Neural progenitor cell (in vitro differentiated cells): ENCODE measurements at regions not wholly inside any gene's neighbourhood (a gene's known extent, or its start where the extent isn't known, plus 50 kb on each side); places are given as distances from the start of the nearest gene placed in this dataset.

Experiments
- DNase-seq: peaks from one replicate; pipeline ENCODE4 v3.0.0-alpha.2; 2016; ENCODE audit warnings: low spot score
- H2AFZ ChIP-seq: fragments of 200-600 bp; sonication (generic); replicated peaks from 2 replicates; pipeline ENCODE4 v1.6.1; 2016; ENCODE audit warnings: antibody characterized with exemption
- H3F3A ChIP-seq: fragments of 200-600 bp; sonication (generic); 2 replicates; pipeline ENCODE4 v1.6.1; 2016; ENCODE audit warnings: antibody characterized with exemption, low read depth
- H3K27ac ChIP-seq: fragments of 200-600 bp; sonication (generic); 2 replicates; pipeline ENCODE4 v1.5.1; 2016; ENCODE audit warnings: mild to moderate bottlenecking
- H3K27me3 ChIP-seq: fragments of 200-600 bp; sonication (generic); 2 replicates; pipeline ENCODE4 v1.6.1; 2016; ENCODE audit warnings: mild to moderate bottlenecking, moderate library complexity
- H3K36me3 ChIP-seq: fragments of 200-600 bp; sonication (generic); 2 replicates; pipeline ENCODE4 v1.5.1; 2016
- H3K4me1 ChIP-seq: fragments of 200-600 bp; sonication (generic); 2 replicates; pipeline ENCODE4 v1.6.1; 2016; ENCODE audit warnings: mixed run types
- H3K4me2 ChIP-seq: fragments of 200-600 bp; sonication (generic); 2 replicates; pipeline ENCODE4 v1.6.1; 2016
- H3K4me3 ChIP-seq: fragments of 200-600 bp; sonication (generic); 2 replicates; pipeline ENCODE4 v1.5.1; 2016
- H3K79me2 ChIP-seq: fragments of 200-600 bp; sonication (generic); 2 replicates; pipeline ENCODE4 v1.6.1; 2016; ENCODE audit warnings: low read depth
- H3K9ac ChIP-seq: fragments of 200-600 bp; sonication (generic); 2 replicates; pipeline ENCODE4 v1.6.1; 2016
- H3K9me3 ChIP-seq: fragments of 200-600 bp; sonication (generic); 2 replicates; pipeline ENCODE4 v1.5.1; 2016; ENCODE audit warnings: low read depth
- H4K20me1 ChIP-seq: fragments of 200-600 bp; sonication (generic); 2 replicates; pipeline ENCODE4 v1.6.1; 2016; ENCODE audit warnings: low read depth
- H3K27ac Mint-ChIP-seq: 3 replicates; pipeline ENCODE4 v1.8.0; 2021; ENCODE audit warnings: mixed read lengths
- H3K27me3 Mint-ChIP-seq: 2 replicates; pipeline ENCODE4 v1.8.0; 2022; ENCODE audit warnings: low read depth, mild to moderate bottlenecking, inconsistent platforms, moderate library complexity, mixed read lengths; ENCODE audit not compliant: insufficient read depth
- H3K36me3 Mint-ChIP-seq: 3 replicates; pipeline ENCODE4 v1.8.0; 2021; ENCODE audit warnings: mixed read lengths
- H3K4me1 Mint-ChIP-seq: 3 replicates; pipeline ENCODE4 v1.8.0; 2021; ENCODE audit warnings: mixed read lengths
- H3K4me3 Mint-ChIP-seq: 3 replicates; pipeline ENCODE4 v1.8.0; 2021; ENCODE audit warnings: mild to moderate bottlenecking, moderate library complexity, mixed read lengths
- H3K9me3 Mint-ChIP-seq: 3 replicates; pipeline ENCODE4 v1.8.0; 2020; ENCODE audit warnings: mixed read lengths
- EZH2 ChIP-seq: fragments of 200-600 bp; sonication (generic); IDR thresholded peaks from 2 replicates; pipeline ENCODE4 v1.6.1; 2017; ENCODE audit warnings: antibody characterized with exemption, mild to moderate bottlenecking, moderate library complexity
- EZH2phosphoT487 ChIP-seq: fragments of 200-600 bp; sonication (generic); IDR thresholded peaks from 2 replicates; pipeline ENCODE4 v1.6.1; 2017; ENCODE audit warnings: antibody characterized with exemption
- TF ChIP-seq, protein P1 (sequence below): fragments of 200-600 bp; sonication (generic); IDR thresholded peaks from 2 replicates; pipeline ENCODE4 v1.5.1; 2017; ENCODE audit warnings: antibody characterized with exemption, mild to moderate bottlenecking

DNA sequence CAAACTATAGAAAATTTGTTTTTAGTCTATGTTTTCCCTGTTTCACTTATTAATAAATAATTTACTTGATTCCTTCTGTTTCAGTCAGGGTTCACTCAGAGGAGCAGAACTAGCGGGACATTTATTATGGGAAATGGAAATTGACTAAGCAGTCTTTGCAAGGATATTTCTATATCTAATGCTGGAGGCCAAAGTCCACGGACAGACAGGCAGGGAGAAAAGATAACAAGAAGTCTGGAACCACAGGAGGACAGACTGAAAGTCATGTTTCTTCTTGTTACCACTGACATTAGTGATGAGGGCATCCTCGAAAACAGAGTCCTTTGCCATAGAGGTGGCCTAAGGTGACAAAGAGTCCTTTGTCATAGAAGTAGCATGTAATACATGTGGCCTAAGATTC, 744.5 kb upstream of the TMPRSS15 start:
- Mint-ChIP-seq H3K4me1 (no peaks in the 10 kb centered on the region), H3K27me3 (no peaks in the 10 kb centered on the region), H3K9me3 (peaks cover 11% of the 10 kb centered on the region), H3K27ac (no peak overlapping the region), H3K36me3 (no peaks in the 10 kb centered on the region), H3K4me3 (no peak overlapping the region)
- Histone ChIP-seq H3K9ac (no peak overlapping the region), H2AFZ (no peak overlapping the region), H3K4me2 (no peak overlapping the region), H3K36me3 (no peaks in the 10 kb centered on the region), H3K4me1 (no peaks in the 10 kb centered on the region), H3K4me3 (no peak overlapping the region), H3K27ac (no peak overlapping the region), H3K27me3 (no peaks in the 10 kb centered on the region), H4K20me1 (no peaks in the 10 kb centered on the region), H3K9me3 (no peaks in the 10 kb centered on the region), H3F3A (no peaks in the 10 kb centered on the region), H3K79me2 (no peaks in the 10 kb centered on the region)
- TF ChIP-seq EZH2phosphoT487 (no peak), EZH2 (no peak)
- TF ChIP-seq, protein P1, sequence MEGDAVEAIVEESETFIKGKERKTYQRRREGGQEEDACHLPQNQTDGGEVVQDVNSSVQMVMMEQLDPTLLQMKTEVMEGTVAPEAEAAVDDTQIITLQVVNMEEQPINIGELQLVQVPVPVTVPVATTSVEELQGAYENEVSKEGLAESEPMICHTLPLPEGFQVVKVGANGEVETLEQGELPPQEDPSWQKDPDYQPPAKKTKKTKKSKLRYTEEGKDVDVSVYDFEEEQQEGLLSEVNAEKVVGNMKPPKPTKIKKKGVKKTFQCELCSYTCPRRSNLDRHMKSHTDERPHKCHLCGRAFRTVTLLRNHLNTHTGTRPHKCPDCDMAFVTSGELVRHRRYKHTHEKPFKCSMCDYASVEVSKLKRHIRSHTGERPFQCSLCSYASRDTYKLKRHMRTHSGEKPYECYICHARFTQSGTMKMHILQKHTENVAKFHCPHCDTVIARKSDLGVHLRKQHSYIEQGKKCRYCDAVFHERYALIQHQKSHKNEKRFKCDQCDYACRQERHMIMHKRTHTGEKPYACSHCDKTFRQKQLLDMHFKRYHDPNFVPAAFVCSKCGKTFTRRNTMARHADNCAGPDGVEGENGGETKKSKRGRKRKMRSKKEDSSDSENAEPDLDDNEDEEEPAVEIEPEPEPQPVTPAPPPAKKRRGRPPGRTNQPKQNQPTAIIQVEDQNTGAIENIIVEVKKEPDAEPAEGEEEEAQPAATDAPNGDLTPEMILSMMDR: no peak
- no peak for DNase-seq

DNA sequence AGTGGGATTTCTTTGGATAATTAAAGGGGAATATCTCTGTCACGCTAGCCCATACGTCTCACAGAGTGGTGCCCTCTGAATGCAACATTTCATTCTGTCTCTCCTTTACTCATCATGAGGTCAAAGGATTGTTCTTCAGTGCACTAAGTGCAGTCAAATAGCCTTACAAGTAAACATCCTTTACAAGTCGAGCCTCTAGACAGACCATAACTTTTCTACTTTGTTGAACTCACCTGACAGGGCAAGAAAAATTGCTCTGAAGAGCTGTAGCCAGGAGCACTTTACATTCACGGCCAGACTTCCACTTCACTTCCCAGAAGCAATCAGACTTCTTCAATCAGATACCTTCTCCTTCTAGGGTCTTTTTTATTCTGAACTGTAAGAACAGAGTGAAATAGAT, 768.0 kb upstream of the TMPRSS15 start:
- Mint-ChIP-seq H3K36me3 (no peaks in the 10 kb centered on the region), H3K9me3 (no peaks in the 10 kb centered on the region), H3K27me3 (no peaks in the 10 kb centered on the region), H3K4me3 (no peak overlapping the region), H3K27ac (no peak overlapping the region), H3K4me1 (peaks cover 2% of the 10 kb centered on the region)
- no peak for DNase-seq
- peaks cover 1% of the 10 kb centered on the region for H3K4me1 ChIP-seq
- no peak overlapping the region for H3K9ac ChIP-seq
- H3K79me2 ChIP-seq: no peaks in the 10 kb centered on the region
- H4K20me1 ChIP-seq: no peaks in the 10 kb centered on the region
- TF ChIP-seq, protein P1: no peak
- TF ChIP-seq EZH2: no peak
- TF ChIP-seq EZH2phosphoT487: no peak
- no peak overlapping the region for H2AFZ ChIP-seq
- no peak overlapping the region for H3K4me2 ChIP-seq
- no peaks in the 10 kb centered on the region for H3F3A ChIP-seq
- no peak overlapping the region for H3K27ac ChIP-seq
- H3K9me3 ChIP-seq: no peaks in the 10 kb centered on the region
- H3K4me3 ChIP-seq: no peak overlapping the region
- no peaks in the 10 kb centered on the region for H3K27me3 ChIP-seq
- no peaks in the 10 kb centered on the region for H3K36me3 ChIP-seq

DNA sequence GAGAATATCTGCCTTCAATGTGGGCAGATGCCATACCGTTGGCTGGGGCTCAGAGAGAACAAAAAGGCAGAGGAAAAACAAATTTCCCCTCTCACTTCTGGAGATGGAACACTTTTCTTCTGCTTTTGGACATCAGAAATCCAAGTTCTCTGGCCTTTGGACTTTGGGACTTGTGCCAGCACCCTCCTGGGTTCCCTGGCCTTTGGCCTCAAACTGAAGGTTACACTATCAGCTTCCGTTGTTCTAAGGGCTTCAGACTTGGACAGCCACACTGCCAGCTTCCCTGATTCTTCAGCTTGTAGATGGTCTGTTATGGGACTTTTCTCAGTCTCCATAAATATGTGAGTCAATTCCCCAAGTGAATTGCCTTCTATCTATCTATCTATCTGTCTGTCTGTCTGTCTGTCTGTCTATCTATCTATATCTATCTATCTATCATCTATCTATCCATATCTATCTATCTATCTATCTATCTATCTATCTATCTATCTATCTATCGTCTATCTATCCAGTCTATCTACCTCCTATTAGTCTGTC, 778.1 kb upstream of the TMPRSS15 start:
- H3K36me3 Mint-ChIP-seq: no peaks in the 10 kb centered on the region
- H3K4me1 Mint-ChIP-seq: no peaks in the 10 kb centered on the region
- H3K27ac Mint-ChIP-seq: no peak overlapping the region

More for the DNA sequence above, 778.1 kb upstream of the TMPRSS15 start:
- no peak for DNase-seq
- Histone ChIP-seq H2AFZ (no peak overlapping the region), H3K9me3 (no peaks in the 10 kb centered on the region), H3K9ac (no peak overlapping the region), H3K27ac (no peak overlapping the region), H3K79me2 (no peaks in the 10 kb centered on the region), H3K27me3 (no peaks in the 10 kb centered on the region), H3K4me2 (no peak overlapping the region), H3K4me1 (no peaks in the 10 kb centered on the region), H3K36me3 (no peaks in the 10 kb centered on the region), H4K20me1 (no peaks in the 10 kb centered on the region), H3F3A (no peaks in the 10 kb centered on the region), H3K4me3 (no peak overlapping the region)
- TF ChIP-seq EZH2: no peak
- no peak for TF ChIP-seq EZH2phosphoT487
- TF ChIP-seq, protein P1: no peak
- Mint-ChIP-seq H3K9me3 (no peaks in the 10 kb centered on the region), H3K27me3 (peaks cover 2% of the 10 kb centered on the region), H3K4me3 (no peak overlapping the region)
